ENCODE measurements at regions not wholly inside any gene's neighbourhood (a gene's known extent, or its start where the extent isn't known, plus 50 kb on each side); places are given as distances from the start of the nearest gene placed in this dataset.
A peak's percentile ranks its signal among the peaks of the same experiment; 100 is the strongest.

DNA sequence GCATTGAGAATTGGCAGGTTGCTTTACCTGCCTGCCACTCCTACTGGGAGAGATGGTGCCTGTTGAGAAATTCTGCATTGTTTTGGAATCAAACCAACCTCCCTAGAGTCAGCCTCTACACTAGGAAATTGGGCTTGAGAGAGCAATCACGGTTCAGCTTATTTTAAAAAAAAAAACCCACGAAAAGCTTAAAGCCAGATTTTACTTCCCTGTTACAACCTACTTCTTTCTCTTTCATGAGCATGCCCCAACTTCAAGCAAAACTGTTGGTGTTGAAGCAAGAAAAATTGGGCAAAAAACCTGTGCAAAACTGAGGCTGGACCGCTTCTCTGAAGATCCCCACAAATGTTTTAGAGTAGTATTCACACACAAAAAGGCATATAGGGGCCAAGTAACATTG is 134.6 kb upstream of the ZEB2 start:
- Histone ChIP-seq H3K27me3 (ENCODE audit: insufficient read depth, low read depth) (no peaks in the 10 kb centered on the region), H3K4me3 (no peak overlapping the region), H3K9me3 (ENCODE audit: insufficient read depth, low read depth) (no peaks in the 10 kb centered on the region), H3K4me1 (replicated peaks; ENCODE audit: insufficient read depth) (no peaks in the 10 kb centered on the region), H3K79me2 (ENCODE audit: low read depth) (no peaks in the 10 kb centered on the region), H3K27ac (no peak overlapping the region), H3K9me2 (ENCODE audit: insufficient read depth) (no peaks in the 10 kb centered on the region), H2AFZ (0 out of 2 replicates have a peak overlapping the region, but pooled peaks have one; percentile 49), H3K4me2 (no peak overlapping the region), H3K36me3 (ENCODE audit: low read depth) (no peaks in the 10 kb centered on the region), H4K20me1 (ENCODE audit: insufficient read depth) (no peaks in the 10 kb centered on the region), H3F3A (ENCODE audit: insufficient read depth, low read depth) (no peaks in the 10 kb centered on the region)
- ChIA-PET CTCF (no interaction called here), POLR2A (ENCODE audit: unreplicated experiment) (no interaction called here)
- no peak for DNase-seq
- BruUV-seq (replicated peaks): no TSS peak
- TF ChIP-seq, protein P1, sequence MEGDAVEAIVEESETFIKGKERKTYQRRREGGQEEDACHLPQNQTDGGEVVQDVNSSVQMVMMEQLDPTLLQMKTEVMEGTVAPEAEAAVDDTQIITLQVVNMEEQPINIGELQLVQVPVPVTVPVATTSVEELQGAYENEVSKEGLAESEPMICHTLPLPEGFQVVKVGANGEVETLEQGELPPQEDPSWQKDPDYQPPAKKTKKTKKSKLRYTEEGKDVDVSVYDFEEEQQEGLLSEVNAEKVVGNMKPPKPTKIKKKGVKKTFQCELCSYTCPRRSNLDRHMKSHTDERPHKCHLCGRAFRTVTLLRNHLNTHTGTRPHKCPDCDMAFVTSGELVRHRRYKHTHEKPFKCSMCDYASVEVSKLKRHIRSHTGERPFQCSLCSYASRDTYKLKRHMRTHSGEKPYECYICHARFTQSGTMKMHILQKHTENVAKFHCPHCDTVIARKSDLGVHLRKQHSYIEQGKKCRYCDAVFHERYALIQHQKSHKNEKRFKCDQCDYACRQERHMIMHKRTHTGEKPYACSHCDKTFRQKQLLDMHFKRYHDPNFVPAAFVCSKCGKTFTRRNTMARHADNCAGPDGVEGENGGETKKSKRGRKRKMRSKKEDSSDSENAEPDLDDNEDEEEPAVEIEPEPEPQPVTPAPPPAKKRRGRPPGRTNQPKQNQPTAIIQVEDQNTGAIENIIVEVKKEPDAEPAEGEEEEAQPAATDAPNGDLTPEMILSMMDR (conservative IDR thresholded peaks at IDR 0.05): no peak
- TF ChIP-seq EZH2 (IDR thresholded peaks at IDR 0.05; ENCODE audit: low read depth): no peak
- intact Hi-C loops (cut with micrococcal nuclease; ENCODE audit: unreplicated experiment): no loop called here

DNA sequence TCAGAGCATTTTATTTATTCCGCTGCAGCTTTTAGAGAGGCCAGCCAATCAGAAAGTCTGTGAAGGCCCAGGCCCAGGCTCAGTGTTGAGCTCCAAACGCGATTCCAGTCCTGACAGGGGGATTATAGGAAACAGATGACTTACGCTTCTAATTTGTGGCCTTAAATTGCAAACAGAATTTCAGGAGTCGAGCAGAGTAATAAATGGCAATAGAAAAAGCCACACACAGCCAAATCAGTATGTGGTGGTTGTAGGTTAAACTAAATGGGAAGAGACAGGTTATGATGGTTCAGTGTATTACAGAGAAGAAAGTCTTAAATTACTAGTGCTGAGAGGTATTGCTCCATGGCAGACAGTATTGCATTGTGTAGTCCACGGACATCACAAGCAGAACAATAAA is 131.0 kb upstream of the ZEB2 start:
- no peaks in the 10 kb centered on the region for H3K9me3 ChIP-seq (ENCODE audit: insufficient read depth, low read depth)
- ChIA-PET POLR2A (ENCODE audit: unreplicated experiment) (no interaction called here), CTCF (no interaction called here)
- no peaks in the 10 kb centered on the region for H3K79me2 ChIP-seq (ENCODE audit: low read depth)
- no peaks in the 10 kb centered on the region for H3F3A ChIP-seq (ENCODE audit: insufficient read depth, low read depth)
- H3K4me2 ChIP-seq: no peak overlapping the region
- no peaks in the 10 kb centered on the region for H3K9me2 ChIP-seq (ENCODE audit: insufficient read depth)
- H3K27ac ChIP-seq: no peak overlapping the region
- no peaks in the 10 kb centered on the region for H4K20me1 ChIP-seq (ENCODE audit: insufficient read depth)
- H3K27me3 ChIP-seq (ENCODE audit: insufficient read depth, low read depth): no peaks in the 10 kb centered on the region
- intact Hi-C loops (cut with micrococcal nuclease; ENCODE audit: unreplicated experiment): no loop called here
- BruUV-seq (replicated peaks): no TSS peak
- DNase-seq: no peak
- no peak for TF ChIP-seq EZH2 (IDR thresholded peaks at IDR 0.05; ENCODE audit: low read depth)
- TF ChIP-seq, protein P1 (conservative IDR thresholded peaks at IDR 0.05): no peak
- H3K4me1 ChIP-seq (replicated peaks; ENCODE audit: insufficient read depth): no peaks in the 10 kb centered on the region
- H3K36me3 ChIP-seq (ENCODE audit: low read depth): no peaks in the 10 kb centered on the region
- no peak overlapping the region for H3K4me3 ChIP-seq
- 0 out of 2 replicates have a peak overlapping the region, but pooled peaks have one; percentile 8 for H2AFZ ChIP-seq

DNA sequence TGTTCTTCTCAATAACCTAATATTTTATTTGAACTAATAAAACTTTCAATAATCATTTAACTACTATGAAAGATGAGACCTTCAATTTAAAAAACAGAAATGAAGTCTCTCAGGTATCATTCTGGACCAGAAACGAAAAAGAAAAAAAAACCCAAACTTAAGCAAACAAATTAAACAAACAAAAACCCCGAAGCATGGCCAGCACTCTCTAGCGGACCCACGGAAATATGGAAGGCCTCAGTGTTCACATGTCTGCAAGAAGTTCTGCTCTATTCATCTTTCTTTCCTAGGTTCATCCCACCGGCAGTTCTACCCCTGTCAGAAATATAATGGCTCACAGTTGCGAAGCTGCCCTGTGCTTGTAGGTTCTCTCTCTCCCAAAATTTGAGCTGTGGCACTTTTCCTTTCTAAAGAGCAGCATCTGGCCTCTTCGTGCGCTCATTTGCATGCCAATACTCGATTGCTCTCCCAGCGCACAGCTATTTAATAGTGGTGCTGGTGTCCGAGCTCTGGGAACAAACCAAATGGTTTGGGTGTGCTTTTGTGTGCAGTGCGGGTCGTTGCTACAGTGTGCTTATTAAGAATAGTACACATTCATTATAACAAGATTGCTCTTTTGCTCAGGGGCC is 129.0 kb upstream of the ZEB2 start:
- H3F3A ChIP-seq (ENCODE audit: insufficient read depth, low read depth): no peaks in the 10 kb centered on the region
- ChIA-PET CTCF (no interaction called here), POLR2A (ENCODE audit: unreplicated experiment) (no interaction called here)
- no peak for DNase-seq
- H3K4me1 ChIP-seq (replicated peaks; ENCODE audit: insufficient read depth): no peaks in the 10 kb centered on the region
- H2AFZ ChIP-seq: no peak overlapping the region
- BruUV-seq (replicated peaks): no TSS peak
- H3K27ac ChIP-seq: no peak overlapping the region
- no peaks in the 10 kb centered on the region for H3K27me3 ChIP-seq (ENCODE audit: insufficient read depth, low read depth)
- no peak overlapping the region for H3K4me2 ChIP-seq
- no peaks in the 10 kb centered on the region for H3K9me3 ChIP-seq (ENCODE audit: insufficient read depth, low read depth)
- intact Hi-C loops (cut with micrococcal nuclease; ENCODE audit: unreplicated experiment): no loop called here
- no peaks in the 10 kb centered on the region for H3K79me2 ChIP-seq (ENCODE audit: low read depth)
- TF ChIP-seq, protein P1 (conservative IDR thresholded peaks at IDR 0.05): no peak
- TF ChIP-seq EZH2 (IDR thresholded peaks at IDR 0.05; ENCODE audit: low read depth): no peak
- H4K20me1 ChIP-seq (ENCODE audit: insufficient read depth): no peaks in the 10 kb centered on the region
- no peak overlapping the region for H3K4me3 ChIP-seq
- no peaks in the 10 kb centered on the region for H3K36me3 ChIP-seq (ENCODE audit: low read depth)
- H3K9me2 ChIP-seq (ENCODE audit: insufficient read depth): no peaks in the 10 kb centered on the region
